Testis (tissue), 2 donors: ENCODE measurements at regions not wholly inside any gene's neighbourhood (a gene's known extent, or its start where the extent isn't known, plus 50 kb on each side); places are given as distances from the start of the nearest gene placed in this dataset.
"Not testable (repeated sequence)": the region's sequence is repeated elsewhere in the genome, so short reads cannot be mapped to it uniquely, and the experiment has no call there.

Source experiments
- DNase-seq: peaks from one replicate; pipeline ENCODE4 v3.0.0-alpha.2; 2019
- H3K27ac ChIP-seq, 2 donors: fragments of 200-600 bp; sonication (generic); one replicate each; pipeline ENCODE4 v1.5.1; 2019
- H3K27me3 ChIP-seq: fragments of 200-600 bp; sonication (generic); one replicate; pipeline ENCODE4 v1.5.1; 2019
- H3K36me3 ChIP-seq: fragments of 200-600 bp; sonication (generic); one replicate; pipeline ENCODE4 v1.5.1; 2017; ENCODE audit warnings: low read depth; ENCODE audit errors: missing control alignments
- H3K4me1 ChIP-seq: fragments of 200-600 bp; sonication (generic); one replicate; pipeline ENCODE4 v1.5.1; 2019
- H3K4me3 ChIP-seq, 2 donors: fragments of 200-600 bp; sonication (generic); one replicate each; pipeline ENCODE4 v1.5.1; 2017 to 2019
- H3K9me3 ChIP-seq: fragments of 200-600 bp; sonication (generic); one replicate; pipeline ENCODE4 v1.5.1; 2017
- POLR2A ChIP-seq: fragments of 450-650 bp; IDR thresholded peaks from one replicate; pipeline ENCODE4 v1.6.1; 2017; ENCODE audit warnings: antibody characterized with exemption, mild to moderate bottlenecking, moderate library complexity
- WGBS, 2 donors: methylation state at CpG; one replicate each; pipeline ENCODE4 v1.1.5; 2018; 5-methylcytosine and 5-hydroxymethylcytosine counted together
- intact Hi-C: fragments of 100-400 bp; cut with DNase I; formaldehyde crosslinking; loops from one replicate; pipeline ENCODE4 v1.15.1; 2023; ENCODE audit warnings: low total_unique reads
- TF ChIP-seq, protein P1 (sequence below), 3 experiments: fragments of 450-650 bp in 2 of 3; fragments of 200-600 bp in 1 of 3; sonication (generic) in 1 of 3; IDR thresholded peaks; one replicate each; pipeline ENCODE4 v1.5.1; 2016 to 2019; ENCODE audit warnings: antibody characterized with exemption in 3 of 3, mild to moderate bottlenecking in 2 of 3, moderate library complexity in 1 of 3

DNA sequence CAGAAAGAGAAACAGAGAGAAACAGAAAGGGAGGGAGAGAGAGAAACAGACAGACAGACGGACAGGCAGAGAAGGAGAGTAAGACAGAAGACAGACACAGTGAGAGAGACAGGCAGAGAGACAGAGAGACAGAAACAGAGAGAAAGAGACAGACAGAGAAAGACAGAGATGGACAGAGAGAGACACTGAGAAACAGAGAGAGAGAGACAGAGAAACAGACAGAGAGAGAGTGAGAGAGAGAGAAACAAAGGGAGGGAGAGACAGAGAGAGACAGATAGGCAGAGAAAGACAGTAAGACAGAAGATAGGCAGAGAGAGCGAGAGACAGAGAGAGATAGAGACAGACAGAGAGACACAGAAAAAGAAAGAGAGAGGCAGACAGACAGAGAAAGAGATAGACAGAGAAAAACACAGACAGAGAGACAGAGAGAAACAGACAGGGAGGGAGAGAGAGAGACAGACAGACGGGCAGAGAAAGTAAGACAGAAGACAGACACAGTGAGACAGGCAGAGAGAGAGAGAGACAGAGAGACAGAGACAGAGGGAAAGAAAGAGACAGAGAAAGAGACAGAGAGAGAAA, 753.4 kb upstream of the DEFB115 start:
- intact Hi-C loops, result no loop called here

DNA sequence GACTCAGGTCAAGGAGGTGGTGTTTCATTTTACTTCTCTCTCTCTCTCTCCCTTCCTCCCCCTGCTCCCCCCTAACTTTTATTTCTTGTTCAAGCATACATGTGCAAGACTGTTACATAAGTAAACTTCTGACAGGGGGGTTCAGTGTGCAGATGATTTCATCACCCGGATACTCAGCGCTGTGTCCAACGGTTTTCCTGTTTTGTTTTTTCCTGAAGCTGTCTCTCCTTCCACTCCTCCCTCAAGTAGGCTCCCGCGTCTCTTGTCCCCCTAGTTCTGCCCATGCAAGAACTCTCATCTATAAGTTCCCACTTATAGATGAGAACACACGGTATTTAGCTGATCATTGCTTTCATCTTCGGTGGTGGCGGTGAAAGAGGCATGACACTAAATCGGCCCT, 751.9 kb upstream of the DEFB115 start:
- Histone ChIP-seq H3K4me1 (no peaks in the 10 kb centered on the region), H3K9me3 (no peaks in the 10 kb centered on the region), H3K27ac (no peak overlapping the region), H3K4me3 (no peak overlapping the region), H3K27me3 (no peaks in the 10 kb centered on the region), H3K36me3 (no peaks in the 10 kb centered on the region)
- no peak for DNase-seq
- WGBS, 2 donors, result 64 to 70% methylated on average over 9 of the region's 9 CpGs
- TF ChIP-seq POLR2A, result no peak
- TF ChIP-seq, protein P1, sequence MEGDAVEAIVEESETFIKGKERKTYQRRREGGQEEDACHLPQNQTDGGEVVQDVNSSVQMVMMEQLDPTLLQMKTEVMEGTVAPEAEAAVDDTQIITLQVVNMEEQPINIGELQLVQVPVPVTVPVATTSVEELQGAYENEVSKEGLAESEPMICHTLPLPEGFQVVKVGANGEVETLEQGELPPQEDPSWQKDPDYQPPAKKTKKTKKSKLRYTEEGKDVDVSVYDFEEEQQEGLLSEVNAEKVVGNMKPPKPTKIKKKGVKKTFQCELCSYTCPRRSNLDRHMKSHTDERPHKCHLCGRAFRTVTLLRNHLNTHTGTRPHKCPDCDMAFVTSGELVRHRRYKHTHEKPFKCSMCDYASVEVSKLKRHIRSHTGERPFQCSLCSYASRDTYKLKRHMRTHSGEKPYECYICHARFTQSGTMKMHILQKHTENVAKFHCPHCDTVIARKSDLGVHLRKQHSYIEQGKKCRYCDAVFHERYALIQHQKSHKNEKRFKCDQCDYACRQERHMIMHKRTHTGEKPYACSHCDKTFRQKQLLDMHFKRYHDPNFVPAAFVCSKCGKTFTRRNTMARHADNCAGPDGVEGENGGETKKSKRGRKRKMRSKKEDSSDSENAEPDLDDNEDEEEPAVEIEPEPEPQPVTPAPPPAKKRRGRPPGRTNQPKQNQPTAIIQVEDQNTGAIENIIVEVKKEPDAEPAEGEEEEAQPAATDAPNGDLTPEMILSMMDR (IDR thresholded peaks at IDR 0.05), result no peak
- intact Hi-C loops, result no loop called here

More for the DNA sequence above, 753.4 kb upstream of the DEFB115 start:
- no peaks in the 10 kb centered on the region for H3K27me3 ChIP-seq
- 56 to 60% methylated on average over 3 of the region's 3 CpGs for WGBS, 2 donors
- H3K4me3 ChIP-seq, result no peak overlapping the region
- H3K9me3 ChIP-seq, result no peaks in the 10 kb centered on the region
- no peak overlapping the region for H3K27ac ChIP-seq
- no peaks in the 10 kb centered on the region for H3K36me3 ChIP-seq
- TF ChIP-seq, protein P1 (IDR thresholded peaks at IDR 0.05), result no peak
- no peak for TF ChIP-seq POLR2A
- no peaks in the 10 kb centered on the region for H3K4me1 ChIP-seq
- no peak for DNase-seq

DNA sequence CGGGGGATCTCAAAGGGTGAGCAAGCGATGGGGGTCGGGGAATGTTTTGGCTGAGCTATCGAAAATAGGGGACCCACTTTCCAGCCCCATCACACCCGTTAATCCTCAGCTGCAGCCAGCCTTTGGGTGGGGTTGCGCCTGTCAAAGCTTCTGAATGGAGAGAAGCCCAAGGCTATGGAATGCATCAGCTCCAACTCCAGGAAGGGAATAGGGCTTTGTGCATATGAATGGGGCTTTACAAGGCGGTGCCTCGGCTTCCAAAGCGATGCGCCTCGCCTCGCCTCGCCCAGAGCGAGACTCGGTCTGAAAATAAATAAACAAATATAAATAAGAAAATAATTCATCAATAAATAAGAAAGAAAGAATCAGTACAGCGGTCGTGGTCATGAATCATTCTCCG, 751.4 kb upstream of the DEFB115 start:
- intact Hi-C loops, result no loop called here
- no peak for DNase-seq
- 57 to 61% methylated on average over 18 of the region's 18 CpGs for WGBS, 2 donors
- H3K36me3 ChIP-seq, result no peaks in the 10 kb centered on the region
- H3K27ac ChIP-seq, result no peak overlapping the region
- H3K4me3 ChIP-seq, result no peak overlapping the region
- no peak for TF ChIP-seq POLR2A
- TF ChIP-seq, protein P1 (IDR thresholded peaks at IDR 0.05), result no peak
- no peaks in the 10 kb centered on the region for H3K27me3 ChIP-seq
- H3K4me1 ChIP-seq, result no peaks in the 10 kb centered on the region
- H3K9me3 ChIP-seq, result no peaks in the 10 kb centered on the region

DNA sequence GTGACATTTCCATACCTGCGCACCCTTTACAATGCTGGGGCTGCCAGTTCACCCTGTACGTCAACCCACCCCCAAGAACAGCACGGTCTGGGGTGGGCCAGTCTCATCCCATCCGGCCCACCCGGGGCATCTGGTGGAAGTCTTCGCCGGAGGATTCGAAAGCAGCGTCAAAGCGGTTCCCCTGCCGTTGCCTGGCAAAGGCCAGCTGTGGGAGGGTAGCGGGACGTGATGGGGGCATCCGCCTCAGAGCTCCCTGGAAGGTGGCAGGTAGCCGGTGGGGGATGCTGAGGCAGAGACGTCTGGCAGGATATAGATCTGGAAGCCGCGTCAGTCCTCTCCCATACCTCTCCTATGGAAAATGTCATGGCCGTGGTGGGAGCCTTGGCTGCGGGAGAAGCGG, 749.1 kb upstream of the DEFB115 start:
- H3K36me3 ChIP-seq, H3K4me1 ChIP-seq, H3K4me3 ChIP-seq, H3K27me3 ChIP-seq, H3K27ac ChIP-seq, H3K9me3 ChIP-seq, intact Hi-C loops, DNase-seq: not testable (repeated sequence)
- WGBS, 2 donors, result 64 to 83% methylated on average over 15 to 21 of the region's 21 CpGs

DNA sequence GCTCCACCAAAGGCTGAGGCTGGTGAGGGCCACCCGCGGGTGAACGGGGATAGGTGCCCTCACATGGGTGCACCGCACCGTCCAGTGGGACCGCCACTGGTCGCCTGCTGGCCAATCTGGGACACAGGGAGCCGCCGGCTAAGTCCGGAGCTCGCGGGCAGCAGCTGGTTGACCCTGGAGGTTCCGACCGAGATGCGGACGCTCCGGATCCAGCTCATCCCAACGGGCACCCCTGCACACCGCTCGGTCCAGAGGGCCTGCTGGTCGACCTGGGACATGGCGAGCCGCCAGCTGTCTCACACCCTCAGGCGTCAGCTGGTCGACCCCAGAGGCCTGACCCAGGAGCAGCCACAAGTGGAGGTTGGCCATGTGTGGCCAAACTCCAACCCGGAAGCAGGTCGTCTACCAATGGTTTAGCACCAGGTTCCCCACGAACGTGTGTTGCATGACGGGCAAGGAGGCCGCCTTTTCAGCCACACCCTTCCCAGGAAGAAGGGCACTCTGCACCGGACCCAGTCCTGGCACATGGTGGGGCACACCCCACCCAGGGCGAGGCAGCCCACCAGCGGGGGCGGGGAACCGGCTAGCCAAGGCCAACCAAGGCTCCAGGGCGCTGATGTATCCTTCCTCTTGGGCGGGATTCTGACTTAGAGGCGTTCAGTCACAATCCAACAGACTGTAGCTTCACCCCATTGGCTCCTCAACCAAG, 746.0 kb upstream of the DEFB115 start:
- no peaks in the 10 kb centered on the region for H3K27me3 ChIP-seq
- H3K4me3 ChIP-seq, result no peak overlapping the region
- intact Hi-C loops, result no loop called here
- DNase-seq, result no peak
- H3K9me3 ChIP-seq, result no peaks in the 10 kb centered on the region
- no peak for TF ChIP-seq POLR2A
- TF ChIP-seq, protein P1 (IDR thresholded peaks at IDR 0.05), result no peak
- WGBS, 2 donors, result 56 to 67% methylated on average over 22 to 37 of the region's 39 CpGs
- H3K27ac ChIP-seq, result no peak overlapping the region
- no peaks in the 10 kb centered on the region for H3K4me1 ChIP-seq
- no peaks in the 10 kb centered on the region for H3K36me3 ChIP-seq
